NB4 (cell line): ENCODE measurements at regions not wholly inside any gene's neighbourhood (a gene's known extent, or its start where the extent isn't known, plus 50 kb on each side); places are given as distances from the start of the nearest gene placed in this dataset.

Source experiments
- POLR2A ChIP-seq: IDR thresholded peaks from 2 replicates; pipeline ENCODE4 v1.6.1; 2011; ENCODE audit warnings: mild to moderate bottlenecking; ENCODE audit not compliant: insufficient read length; ENCODE audit errors: extremely low read depth
- TF ChIP-seq, protein P1 (sequence below): IDR thresholded peaks from one replicate; pipeline ENCODE4 v1.5.1; 2012; ENCODE audit warnings: low read depth, low read length

DNA sequence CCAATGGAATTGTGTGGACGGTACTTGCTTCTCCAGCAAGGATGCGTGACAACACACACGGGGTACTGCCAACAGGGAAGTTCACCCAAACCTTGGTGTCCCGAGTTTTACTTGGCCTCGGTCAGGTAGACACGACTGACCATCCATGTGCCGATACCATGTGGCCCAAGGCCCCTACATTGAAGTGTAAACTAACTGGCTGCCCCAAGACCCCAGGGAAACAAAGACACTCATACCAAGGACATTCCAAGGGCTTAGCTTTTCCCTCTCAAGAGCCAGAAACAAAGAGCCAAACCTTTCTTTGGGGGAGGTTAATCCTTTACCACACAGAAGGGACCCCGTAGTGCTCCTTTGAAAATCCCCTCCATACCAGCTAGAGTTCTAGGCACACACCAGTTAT, 215.9 kb upstream of the TNRC6C start:
- TF ChIP-seq, protein P1, sequence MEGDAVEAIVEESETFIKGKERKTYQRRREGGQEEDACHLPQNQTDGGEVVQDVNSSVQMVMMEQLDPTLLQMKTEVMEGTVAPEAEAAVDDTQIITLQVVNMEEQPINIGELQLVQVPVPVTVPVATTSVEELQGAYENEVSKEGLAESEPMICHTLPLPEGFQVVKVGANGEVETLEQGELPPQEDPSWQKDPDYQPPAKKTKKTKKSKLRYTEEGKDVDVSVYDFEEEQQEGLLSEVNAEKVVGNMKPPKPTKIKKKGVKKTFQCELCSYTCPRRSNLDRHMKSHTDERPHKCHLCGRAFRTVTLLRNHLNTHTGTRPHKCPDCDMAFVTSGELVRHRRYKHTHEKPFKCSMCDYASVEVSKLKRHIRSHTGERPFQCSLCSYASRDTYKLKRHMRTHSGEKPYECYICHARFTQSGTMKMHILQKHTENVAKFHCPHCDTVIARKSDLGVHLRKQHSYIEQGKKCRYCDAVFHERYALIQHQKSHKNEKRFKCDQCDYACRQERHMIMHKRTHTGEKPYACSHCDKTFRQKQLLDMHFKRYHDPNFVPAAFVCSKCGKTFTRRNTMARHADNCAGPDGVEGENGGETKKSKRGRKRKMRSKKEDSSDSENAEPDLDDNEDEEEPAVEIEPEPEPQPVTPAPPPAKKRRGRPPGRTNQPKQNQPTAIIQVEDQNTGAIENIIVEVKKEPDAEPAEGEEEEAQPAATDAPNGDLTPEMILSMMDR = no peak
- no peak for TF ChIP-seq POLR2A
